Esophagus muscularis mucosa (tissue), 4 donors: ENCODE measurements at regions not wholly inside any gene's neighbourhood (a gene's known extent, or its start where the extent isn't known, plus 50 kb on each side); places are given as distances from the start of the nearest gene placed in this dataset.

Source experiments
- DNase-seq: peaks from one replicate; pipeline ENCODE4 v3.0.0-alpha.2; 2017; ENCODE audit errors: extremely low spot score
- H3K27ac ChIP-seq, 4 donors: fragments of 200-600 bp; sonication (generic); replicated peaks in 1 of 4; 1 replicate in 3 of 4; 2 replicates in 1 of 4; pipeline ENCODE4 v1.5.1; 2016 to 2019; ENCODE audit warnings: mild to moderate bottlenecking in 1 of 4
- H3K27me3 ChIP-seq, 4 donors: fragments of 200-600 bp; sonication (generic); one replicate each; pipeline versions ENCODE4 v1.5.1 to v1.6.0; 2016 to 2019
- H3K36me3 ChIP-seq, 4 donors: fragments of 200-600 bp; sonication (generic); one replicate each; pipeline ENCODE4 v1.5.1; 2016 to 2019
- H3K4me1 ChIP-seq, 4 donors: fragments of 200-600 bp; sonication (generic); one replicate each; pipeline ENCODE4 v1.5.1; 2016 to 2019
- H3K4me3 ChIP-seq, 4 donors: fragments of 200-600 bp; sonication (generic); 1 replicate in 2 of 4; 2 replicates in 2 of 4; pipeline ENCODE4 v1.5.1; 2016 to 2019; ENCODE audit warnings: mild to moderate bottlenecking in 4 of 4, moderate library complexity in 1 of 4
- H3K9me3 ChIP-seq, 4 donors: fragments of 200-600 bp; sonication (generic); 1 replicate in 3 of 4; 2 replicates in 1 of 4; pipeline ENCODE4 v1.5.1; 2016 to 2019
- EP300 ChIP-seq: sonication (generic); formaldehyde crosslinking; IDR thresholded peaks from one replicate; pipeline ENCODE4 v1.6.1; 2017; ENCODE audit warnings: antibody characterized with exemption
- POLR2A ChIP-seq: fragments of 450-650 bp; IDR thresholded peaks from one replicate; pipeline ENCODE4 v1.6.1; 2017; ENCODE audit warnings: antibody characterized with exemption, moderate library complexity, mild to moderate bottlenecking, low read depth
- POLR2AphosphoS5 ChIP-seq, 2 donors: sonication (generic); formaldehyde crosslinking; IDR thresholded peaks; one replicate each; pipeline ENCODE4 v1.6.1; 2017; ENCODE audit warnings: antibody characterized with exemption in 2 of 2
- WGBS: methylation state at CpG from one replicate; pipeline ENCODE4 v1.1.5; 2018; 5-methylcytosine and 5-hydroxymethylcytosine counted together
- intact Hi-C: fragments of 100-400 bp; cut with DNase I; formaldehyde crosslinking; loops from one replicate; pipeline ENCODE4 v1.15.1; 2023
- TF ChIP-seq, protein P1 (sequence below), 3 experiments: fragments of 200-600 bp in 2 of 3; fragments of 450-650 bp in 1 of 3; sonication (generic) in 2 of 3; IDR thresholded peaks; one replicate each; pipeline ENCODE4 v1.5.1; 2017 to 2019; ENCODE audit warnings: antibody characterized with exemption in 3 of 3, mild to moderate bottlenecking in 2 of 3, moderate library complexity in 1 of 3

DNA sequence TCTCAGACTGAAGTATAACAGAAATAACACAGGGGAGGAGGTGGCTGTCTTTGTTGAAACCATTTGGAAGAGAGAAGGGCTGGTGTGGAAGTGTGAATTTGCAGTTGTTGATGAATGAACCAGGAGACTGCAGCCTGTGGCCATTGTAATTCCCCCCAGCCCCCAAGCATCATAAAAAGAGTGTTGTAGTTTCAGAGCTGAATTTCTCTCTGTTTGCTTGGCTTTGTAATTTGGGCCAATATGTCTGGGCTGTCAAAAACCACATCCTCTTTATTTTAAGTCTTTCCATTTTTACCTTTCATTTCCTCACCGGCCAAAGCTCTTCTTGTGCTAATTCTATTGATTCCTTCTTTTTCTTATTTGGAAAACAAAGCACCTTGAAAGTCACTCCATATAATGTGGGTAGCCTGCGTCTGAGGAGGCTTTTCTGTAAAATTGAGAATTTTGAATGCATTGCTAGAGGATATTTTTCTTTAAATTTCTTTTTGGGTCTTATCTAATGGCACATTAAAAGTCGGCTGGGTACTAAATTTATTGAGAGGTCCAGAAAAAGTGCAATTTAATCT lies 383.3 kb downstream of the OSTF1 start:
- H3K27me3 ChIP-seq: no peaks in the 10 kb centered on the region
- H3K9me3 ChIP-seq: no peaks in the 10 kb centered on the region
- H3K27ac ChIP-seq: no peak overlapping the region
- no peaks in the 10 kb centered on the region for H3K4me1 ChIP-seq
- WGBS: 69% methylated on average over 3 of the region's 3 CpGs
- DNase-seq: no peak
- no peaks in the 10 kb centered on the region for H3K36me3 ChIP-seq
- intact Hi-C loops: no loop called here
- TF ChIP-seq, protein P1, sequence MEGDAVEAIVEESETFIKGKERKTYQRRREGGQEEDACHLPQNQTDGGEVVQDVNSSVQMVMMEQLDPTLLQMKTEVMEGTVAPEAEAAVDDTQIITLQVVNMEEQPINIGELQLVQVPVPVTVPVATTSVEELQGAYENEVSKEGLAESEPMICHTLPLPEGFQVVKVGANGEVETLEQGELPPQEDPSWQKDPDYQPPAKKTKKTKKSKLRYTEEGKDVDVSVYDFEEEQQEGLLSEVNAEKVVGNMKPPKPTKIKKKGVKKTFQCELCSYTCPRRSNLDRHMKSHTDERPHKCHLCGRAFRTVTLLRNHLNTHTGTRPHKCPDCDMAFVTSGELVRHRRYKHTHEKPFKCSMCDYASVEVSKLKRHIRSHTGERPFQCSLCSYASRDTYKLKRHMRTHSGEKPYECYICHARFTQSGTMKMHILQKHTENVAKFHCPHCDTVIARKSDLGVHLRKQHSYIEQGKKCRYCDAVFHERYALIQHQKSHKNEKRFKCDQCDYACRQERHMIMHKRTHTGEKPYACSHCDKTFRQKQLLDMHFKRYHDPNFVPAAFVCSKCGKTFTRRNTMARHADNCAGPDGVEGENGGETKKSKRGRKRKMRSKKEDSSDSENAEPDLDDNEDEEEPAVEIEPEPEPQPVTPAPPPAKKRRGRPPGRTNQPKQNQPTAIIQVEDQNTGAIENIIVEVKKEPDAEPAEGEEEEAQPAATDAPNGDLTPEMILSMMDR (IDR thresholded peaks at IDR 0.05): no peak
- TF ChIP-seq POLR2A: no peak
- TF ChIP-seq POLR2AphosphoS5 (IDR thresholded peaks at IDR 0.05): no peak
- TF ChIP-seq EP300: no peak
- H3K4me3 ChIP-seq: no peak overlapping the region

DNA sequence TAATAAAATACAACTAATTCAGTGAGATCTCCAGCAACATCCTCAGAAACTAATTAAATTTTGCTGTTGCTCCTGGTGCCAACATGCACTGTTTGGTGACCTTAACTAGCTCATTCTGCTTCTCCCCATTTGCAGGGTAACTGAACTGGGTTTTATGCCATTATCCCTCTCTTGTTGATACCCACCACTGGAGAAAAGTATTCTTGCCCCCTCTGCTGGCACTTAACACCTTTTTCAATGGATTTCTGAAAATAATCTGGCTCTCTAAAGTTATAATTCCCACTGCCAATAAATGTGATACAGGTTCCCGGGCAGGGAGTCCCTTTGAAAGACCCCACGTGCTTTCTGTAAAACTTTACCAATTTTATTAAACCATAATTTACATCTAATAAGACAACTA lies 394.3 kb downstream of the OSTF1 start:
- TF ChIP-seq POLR2A (no peak), POLR2AphosphoS5 (IDR thresholded peaks at IDR 0.05) (no peak), EP300 (no peak)
- TF ChIP-seq, protein P1 (IDR thresholded peaks at IDR 0.05): no peak
- H3K27ac ChIP-seq: no peak overlapping the region
- whole genome bisulfite sequencing: 84% methylated on average over 2 of the region's 2 CpGs
- no peaks in the 10 kb centered on the region for H3K27me3 ChIP-seq
- H3K4me3 ChIP-seq: no peak overlapping the region
- intact Hi-C loops: no loop called here
- peaks cover 0 to 6% (median 0%) of the 10 kb centered on the region in 4 donors for H3K4me1 ChIP-seq
- no peak for DNase-seq
- no peaks in the 10 kb centered on the region for H3K36me3 ChIP-seq
- peaks cover 0 to 5% (median 0%) of the 10 kb centered on the region in 4 donors for H3K9me3 ChIP-seq

DNA sequence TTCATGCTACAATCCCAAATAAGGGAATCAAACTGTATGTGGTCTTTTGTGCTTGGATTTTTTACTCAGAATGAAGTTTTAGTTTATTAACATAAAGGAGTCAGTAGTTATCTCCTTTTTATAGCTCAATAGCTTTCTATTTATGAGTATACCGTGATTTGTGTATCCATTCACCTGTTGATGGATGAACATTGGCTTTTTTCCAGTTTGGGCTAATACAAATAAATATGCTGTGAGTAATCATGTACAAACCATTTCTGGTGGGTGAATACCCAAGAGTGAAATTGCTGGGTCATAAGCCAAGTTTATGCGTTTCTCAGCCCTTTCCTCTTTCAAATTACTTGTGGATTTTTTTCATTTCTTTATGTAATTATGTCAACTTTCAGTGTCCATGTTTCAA lies 395.3 kb downstream of the OSTF1 start:
- intact Hi-C loops: no loop called here
- WGBS: 20% methylated on average over 2 of the region's 2 CpGs
- no peak for DNase-seq
- H3K4me1 ChIP-seq: peaks cover 0 to 6% (median 0%) of the 10 kb centered on the region in 4 donors
- no peak overlapping the region for H3K27ac ChIP-seq
- H3K4me3 ChIP-seq: no peak overlapping the region
- TF ChIP-seq EP300 (no peak), POLR2A (no peak), POLR2AphosphoS5 (IDR thresholded peaks at IDR 0.05) (no peak)
- TF ChIP-seq, protein P1 (IDR thresholded peaks at IDR 0.05): no peak
- no peaks in the 10 kb centered on the region for H3K27me3 ChIP-seq
- no peaks in the 10 kb centered on the region for H3K36me3 ChIP-seq
- H3K9me3 ChIP-seq: no peaks in the 10 kb centered on the region

DNA sequence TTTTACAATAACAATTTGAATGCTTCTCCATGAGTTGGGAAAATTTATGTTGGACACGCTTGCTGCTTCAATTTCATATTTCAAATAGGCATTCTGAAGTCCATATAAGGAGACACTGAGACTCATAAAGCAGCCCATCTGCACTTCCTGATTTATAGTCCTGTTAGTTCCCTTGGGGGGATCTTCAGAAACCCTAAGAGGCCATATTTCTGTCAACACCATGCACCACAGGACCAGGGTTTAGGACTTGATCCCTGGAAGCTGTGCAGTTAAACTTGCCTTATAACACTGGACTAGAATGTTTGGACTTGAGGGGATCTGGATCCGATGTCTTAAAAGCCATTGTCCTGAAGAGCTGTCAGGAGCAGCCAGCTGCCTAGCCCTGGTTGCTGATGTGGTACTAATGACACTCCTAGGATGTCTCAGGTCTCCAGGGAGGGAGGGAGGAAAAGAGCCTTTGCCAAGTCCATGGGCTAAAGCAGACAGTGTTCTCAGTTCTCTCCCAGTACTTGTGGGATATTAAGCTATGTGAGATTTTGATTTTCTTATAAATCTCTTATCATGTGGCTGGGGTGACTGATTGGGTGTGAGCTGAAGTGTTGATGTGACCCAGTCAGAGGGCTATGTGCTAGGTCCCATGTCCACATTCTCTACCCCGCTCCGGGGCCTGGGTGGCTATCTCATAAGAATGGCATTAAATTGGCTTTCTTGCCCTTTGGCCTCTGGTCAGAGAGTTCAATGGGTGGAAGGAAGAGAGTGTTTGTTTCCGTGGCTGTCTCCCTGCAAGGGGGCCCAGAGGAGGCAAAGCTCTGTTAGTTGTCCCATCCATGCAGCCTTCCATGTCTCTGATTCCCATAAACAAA lies 399.8 kb downstream of the OSTF1 start:
- Histone ChIP-seq H3K27me3 (no peaks in the 10 kb centered on the region), H3K36me3 (no peaks in the 10 kb centered on the region), H3K9me3 (no peaks in the 10 kb centered on the region), H3K4me3 (no peak overlapping the region), H3K27ac (no peak overlapping the region), H3K4me1 (peaks cover 0 to 15% (median 7%) of the 10 kb centered on the region in 4 donors)
- WGBS: 61% methylated on average over 5 of the region's 5 CpGs
- intact Hi-C loops: no loop called here
- no peak for DNase-seq
- TF ChIP-seq, protein P1 (IDR thresholded peaks at IDR 0.05): no peak
- TF ChIP-seq POLR2A (no peak), EP300 (no peak), POLR2AphosphoS5 (IDR thresholded peaks at IDR 0.05) (no peak)
